Brain microvascular endothelial cell (primary cell): ENCODE measurements at regions not wholly inside any gene's neighbourhood (a gene's known extent, or its start where the extent isn't known, plus 50 kb on each side); places are given as distances from the start of the nearest gene placed in this dataset.

Experiments
- DNase-seq: peaks from one replicate; pipeline ENCODE4 v3.0.0-alpha.2; 2020
- H3K27ac ChIP-seq: fragments of 250-450 bp; sonication (Bioruptor Pico); 2 replicates; pipeline ENCODE4 v1.5.1; 2020; ENCODE audit warnings: mild to moderate bottlenecking, moderate library complexity
- H3K27me3 ChIP-seq: fragments of 250-450 bp; sonication (Bioruptor Pico); replicated peaks from 2 replicates; pipeline ENCODE4 v1.5.1; 2020; ENCODE audit warnings: mild to moderate bottlenecking
- H3K36me3 ChIP-seq: fragments of 250-450 bp; sonication (Bioruptor Pico); replicated peaks from 2 replicates; pipeline ENCODE4 v1.5.1; 2020; ENCODE audit warnings: mild to moderate bottlenecking
- H3K4me3 ChIP-seq: 2 replicates; pipeline ENCODE4 v1.5.1; 2011; ENCODE audit warnings: low read depth, mild to moderate bottlenecking, control low read depth, low read length, moderate library complexity
- in situ Hi-C: cut with HindIII; loops from 2 replicates; pipeline ENCODE4 v1.10.0; 2017; ENCODE audit warnings: low sequenced_read_pairs, low pct_ligation_motif_present
- TF ChIP-seq, protein P1 (sequence below): IDR thresholded peaks from 2 replicates; pipeline ENCODE4 v1.5.1; 2011; ENCODE audit warnings: low read depth, mild to moderate bottlenecking, moderate library complexity, low read length, control low read depth, inconsistent platforms; ENCODE audit errors: missing control alignments

DNA sequence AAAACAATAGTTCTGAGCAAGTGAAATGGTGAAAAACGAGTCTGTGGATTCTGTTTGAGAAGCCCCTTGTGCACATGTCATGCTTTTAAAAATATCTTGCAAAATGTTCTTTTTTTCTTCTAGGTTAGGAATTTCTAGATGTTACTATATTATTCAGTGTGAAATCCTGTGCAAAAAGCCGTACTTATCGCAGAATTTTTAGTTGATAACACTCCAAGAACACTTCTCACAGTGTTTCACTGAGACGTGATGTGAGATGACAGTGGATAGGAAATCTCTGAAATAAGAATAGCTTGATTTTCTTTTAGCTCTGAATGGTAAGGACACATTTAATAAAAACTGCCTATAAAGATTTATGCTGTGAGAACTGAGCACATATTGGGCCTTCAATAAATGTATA, 234.5 kb downstream of the SNAPC1 start:
- in situ Hi-C loops, result no loop called here
- no peaks in the 10 kb centered on the region for H3K36me3 ChIP-seq

DNA sequence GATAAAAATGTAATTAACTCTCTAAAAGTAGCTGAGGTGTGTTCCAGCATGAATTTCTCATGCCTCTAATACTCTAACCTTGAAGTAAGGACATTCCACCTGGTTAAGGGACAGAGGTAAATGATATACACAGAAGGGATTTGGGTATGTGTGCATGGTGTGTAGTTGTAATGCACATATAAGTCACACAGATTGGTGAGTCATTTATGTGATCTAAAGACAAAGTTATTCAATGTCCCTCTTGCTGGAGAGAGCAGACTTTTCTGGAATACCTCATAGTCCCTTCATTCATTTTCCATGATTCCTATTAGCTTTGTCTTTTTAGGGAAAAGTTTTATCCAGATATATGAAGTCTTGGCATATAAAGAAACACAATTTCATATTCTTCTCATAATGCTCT, 234.9 kb downstream of the SNAPC1 start:
- TF ChIP-seq, protein P1, sequence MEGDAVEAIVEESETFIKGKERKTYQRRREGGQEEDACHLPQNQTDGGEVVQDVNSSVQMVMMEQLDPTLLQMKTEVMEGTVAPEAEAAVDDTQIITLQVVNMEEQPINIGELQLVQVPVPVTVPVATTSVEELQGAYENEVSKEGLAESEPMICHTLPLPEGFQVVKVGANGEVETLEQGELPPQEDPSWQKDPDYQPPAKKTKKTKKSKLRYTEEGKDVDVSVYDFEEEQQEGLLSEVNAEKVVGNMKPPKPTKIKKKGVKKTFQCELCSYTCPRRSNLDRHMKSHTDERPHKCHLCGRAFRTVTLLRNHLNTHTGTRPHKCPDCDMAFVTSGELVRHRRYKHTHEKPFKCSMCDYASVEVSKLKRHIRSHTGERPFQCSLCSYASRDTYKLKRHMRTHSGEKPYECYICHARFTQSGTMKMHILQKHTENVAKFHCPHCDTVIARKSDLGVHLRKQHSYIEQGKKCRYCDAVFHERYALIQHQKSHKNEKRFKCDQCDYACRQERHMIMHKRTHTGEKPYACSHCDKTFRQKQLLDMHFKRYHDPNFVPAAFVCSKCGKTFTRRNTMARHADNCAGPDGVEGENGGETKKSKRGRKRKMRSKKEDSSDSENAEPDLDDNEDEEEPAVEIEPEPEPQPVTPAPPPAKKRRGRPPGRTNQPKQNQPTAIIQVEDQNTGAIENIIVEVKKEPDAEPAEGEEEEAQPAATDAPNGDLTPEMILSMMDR, result no peak
- in situ Hi-C loops, result no loop called here
- no peak overlapping the region for H3K27ac ChIP-seq
- DNase-seq, result no peak
- no peaks in the 10 kb centered on the region for H3K36me3 ChIP-seq
- H3K4me3 ChIP-seq, result no peak overlapping the region
- no peaks in the 10 kb centered on the region for H3K27me3 ChIP-seq

More for the DNA sequence above, 234.5 kb downstream of the SNAPC1 start:
- TF ChIP-seq, protein P1, result no peak
- DNase-seq, result no peak
- Histone ChIP-seq H3K27me3 (no peaks in the 10 kb centered on the region), H3K27ac (no peak overlapping the region), H3K4me3 (no peak overlapping the region)

DNA sequence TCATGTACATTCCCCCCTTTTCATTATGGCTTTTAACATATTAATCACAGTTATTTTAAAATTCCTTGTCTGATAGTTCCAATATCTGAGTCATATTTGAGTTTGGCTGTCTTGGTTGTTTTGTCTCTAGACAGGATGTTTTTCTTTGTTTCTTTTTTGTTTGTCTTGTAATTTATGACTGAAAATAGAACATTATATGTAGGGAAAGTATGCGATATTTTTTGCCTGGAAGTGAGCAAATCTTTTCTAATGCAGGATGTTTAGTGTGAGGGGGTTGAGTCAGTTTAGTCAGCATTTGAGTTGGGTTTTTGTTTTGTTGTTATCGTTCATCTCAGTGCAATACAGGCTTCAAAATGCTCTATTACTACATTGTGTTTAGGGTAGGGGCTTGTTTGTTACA, 239.7 kb downstream of the SNAPC1 start:
- Histone ChIP-seq H3K27ac (peak overlapping the region; percentile 61), H3K36me3 (no peaks in the 10 kb centered on the region), H3K4me3 (no peak overlapping the region), H3K27me3 (no peaks in the 10 kb centered on the region)
- TF ChIP-seq, protein P1, result no peak
- in situ Hi-C loops, result no loop called here
- DNase-seq, result no peak

DNA sequence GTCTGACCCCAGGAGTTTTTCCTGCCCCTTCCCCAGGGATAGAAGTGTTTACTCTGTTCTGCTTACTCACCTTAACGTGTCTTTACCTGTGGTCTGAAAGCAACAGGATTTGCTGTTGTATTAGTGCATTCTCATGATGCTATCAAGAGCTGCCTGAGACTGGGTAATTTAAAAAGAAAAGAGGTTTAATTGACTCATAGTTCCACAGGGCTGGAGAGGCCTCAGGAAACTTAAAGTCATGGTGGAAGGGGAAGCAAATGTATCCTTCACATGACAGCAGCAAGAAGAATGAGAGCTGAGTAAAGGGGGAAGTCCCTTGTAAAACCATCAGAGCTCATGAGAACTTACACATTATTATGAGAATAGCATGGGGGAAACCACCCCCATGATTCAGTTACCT, 240.4 kb downstream of the SNAPC1 start:
- Histone ChIP-seq H3K27me3 (no peaks in the 10 kb centered on the region), H3K27ac (peak overlapping the region; percentile 61), H3K36me3 (no peaks in the 10 kb centered on the region), H3K4me3 (no peak overlapping the region)
- peak; percentile 49 for DNase-seq
- TF ChIP-seq, protein P1, result no peak
- in situ Hi-C loops, result no loop called here

DNA sequence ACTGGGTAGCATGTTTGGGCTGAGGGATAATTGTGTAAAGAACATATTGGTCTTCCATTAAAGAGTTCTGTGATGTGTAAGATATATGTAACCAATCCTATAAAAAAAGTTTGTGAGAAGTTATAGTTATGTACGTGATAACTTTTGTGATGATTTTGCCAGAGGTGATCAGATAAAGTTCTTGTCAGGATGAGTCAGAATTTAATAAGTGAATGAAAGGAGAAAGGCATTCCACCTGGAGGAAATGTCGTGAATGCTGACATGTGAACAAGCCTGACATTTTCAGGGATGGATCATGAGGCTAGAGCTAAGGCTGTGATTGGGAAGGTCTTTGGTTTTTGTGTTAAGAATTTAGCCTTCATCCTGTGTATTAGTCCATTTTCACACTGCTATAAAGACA, 241.5 kb downstream of the SNAPC1 start:
- Histone ChIP-seq H3K27ac (no peak overlapping the region), H3K36me3 (no peaks in the 10 kb centered on the region), H3K27me3 (no peaks in the 10 kb centered on the region), H3K4me3 (no peak overlapping the region)
- DNase-seq, result no peak
- TF ChIP-seq, protein P1, result no peak
- in situ Hi-C loops, result no loop called here

DNA sequence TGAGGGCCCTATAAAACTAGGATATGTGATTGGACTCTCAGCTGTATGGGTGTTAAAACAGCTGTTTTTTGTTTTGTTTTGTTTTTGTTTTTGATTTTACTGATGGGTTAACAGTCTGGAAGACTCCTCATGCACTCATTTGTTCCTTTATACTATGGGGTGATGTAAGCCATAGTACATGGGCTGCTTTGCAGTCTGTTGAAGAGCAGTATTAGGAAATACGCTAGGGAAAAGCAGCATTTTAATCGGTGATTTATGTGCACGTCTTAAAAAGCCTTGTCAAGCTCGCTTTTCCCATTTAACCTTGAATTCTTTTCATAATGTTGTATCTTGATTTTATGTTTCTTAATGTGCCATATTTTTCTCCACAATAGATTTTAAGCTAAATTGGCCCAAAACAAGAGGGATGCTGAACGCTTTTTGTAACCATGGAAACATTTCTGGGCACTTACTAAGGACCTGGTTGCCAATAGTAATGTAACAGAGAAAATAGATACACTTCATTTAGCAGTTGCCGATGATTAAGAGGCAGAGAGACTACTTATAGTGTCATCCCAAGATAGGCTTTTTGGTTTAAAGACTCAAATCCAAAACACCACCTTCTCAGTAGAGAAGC, 244.0 kb downstream of the SNAPC1 start:
- TF ChIP-seq, protein P1, result no peak
- DNase-seq, result no peak
- Histone ChIP-seq H3K36me3 (no peaks in the 10 kb centered on the region), H3K27ac (no peak overlapping the region), H3K27me3 (no peaks in the 10 kb centered on the region), H3K4me3 (no peak overlapping the region)
- in situ Hi-C loops, result no loop called here
